ENCODE measurements at regions not wholly inside any gene's neighbourhood (a gene's known extent, or its start where the extent isn't known, plus 50 kb on each side); places are given as distances from the start of the nearest gene placed in this dataset.

DNA sequence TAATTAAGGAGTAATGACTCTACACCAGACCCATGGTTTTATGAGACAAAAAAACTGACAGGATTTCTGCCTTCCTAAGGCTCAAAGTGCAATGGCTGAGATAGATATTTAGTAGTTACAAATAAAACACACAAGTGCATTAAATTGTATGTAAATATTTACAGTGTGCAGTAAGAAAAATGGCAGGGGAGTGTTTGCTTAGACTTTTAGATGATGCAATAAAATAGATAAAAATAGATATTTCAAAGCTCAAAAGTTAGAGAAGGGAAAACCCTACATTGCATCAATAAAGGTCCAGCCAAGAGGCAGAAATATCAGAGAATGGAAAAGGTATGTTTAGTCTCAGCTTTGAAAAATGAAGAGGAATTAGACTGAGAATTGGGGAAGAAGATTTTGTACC, 226.3 kb upstream of the FGGY start:
- TF ChIP-seq, protein P1, sequence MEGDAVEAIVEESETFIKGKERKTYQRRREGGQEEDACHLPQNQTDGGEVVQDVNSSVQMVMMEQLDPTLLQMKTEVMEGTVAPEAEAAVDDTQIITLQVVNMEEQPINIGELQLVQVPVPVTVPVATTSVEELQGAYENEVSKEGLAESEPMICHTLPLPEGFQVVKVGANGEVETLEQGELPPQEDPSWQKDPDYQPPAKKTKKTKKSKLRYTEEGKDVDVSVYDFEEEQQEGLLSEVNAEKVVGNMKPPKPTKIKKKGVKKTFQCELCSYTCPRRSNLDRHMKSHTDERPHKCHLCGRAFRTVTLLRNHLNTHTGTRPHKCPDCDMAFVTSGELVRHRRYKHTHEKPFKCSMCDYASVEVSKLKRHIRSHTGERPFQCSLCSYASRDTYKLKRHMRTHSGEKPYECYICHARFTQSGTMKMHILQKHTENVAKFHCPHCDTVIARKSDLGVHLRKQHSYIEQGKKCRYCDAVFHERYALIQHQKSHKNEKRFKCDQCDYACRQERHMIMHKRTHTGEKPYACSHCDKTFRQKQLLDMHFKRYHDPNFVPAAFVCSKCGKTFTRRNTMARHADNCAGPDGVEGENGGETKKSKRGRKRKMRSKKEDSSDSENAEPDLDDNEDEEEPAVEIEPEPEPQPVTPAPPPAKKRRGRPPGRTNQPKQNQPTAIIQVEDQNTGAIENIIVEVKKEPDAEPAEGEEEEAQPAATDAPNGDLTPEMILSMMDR (IDR thresholded peaks at IDR 0.05; ENCODE audit: low read depth, low read length): no peak
- Histone ChIP-seq H3K9me3 (ENCODE audit: control insufficient read depth, insufficient read depth, low read length) (no peaks in the 10 kb centered on the region), H3K27ac (ENCODE audit: low read depth, low read length) (no peak overlapping the region), H3K4me3 (ENCODE audit: low read depth, low read length) (no peak overlapping the region), H3K27me3 (ENCODE audit: control insufficient read depth, insufficient read depth, low read length) (no peaks in the 10 kb centered on the region)
- DNase-seq (ENCODE audit: low read depth, low spot score): no peak
- ChIA-PET POLR2A (no interaction called here), CTCF (interaction anchor here (1.0 kb wide), 1 partner anchor 628 kb away, joined by 3 read pairs; no protein-coding TSS in a partner anchor)

- no peaks in the 10 kb centered on the region for H3K27me3 ChIP-seq (ENCODE audit: control insufficient read depth, insufficient read depth, low read length)
- TF ChIP-seq, protein P1 (IDR thresholded peaks at IDR 0.05; ENCODE audit: low read depth, low read length): no peak
- no peak overlapping the region for H3K4me3 ChIP-seq (ENCODE audit: low read depth, low read length)
- DNase-seq (ENCODE audit: low read depth, low spot score): no peak
- CTCF ChIA-PET: interaction anchor here (0.6 to 1.0 kb wide), 2 partner anchors 256 to 628 kb away, joined by 3 read pairs; no protein-coding TSS in a partner anchor
- H3K9me3 ChIP-seq (ENCODE audit: control insufficient read depth, insufficient read depth, low read length): no peaks in the 10 kb centered on the region
- H3K27ac ChIP-seq (ENCODE audit: low read depth, low read length): no peak overlapping the region
- POLR2A ChIA-PET: no interaction called here
These were observed 225.6 kb upstream of the FGGY start for GRCh38 chr1:59071289-59071688.

DNA sequence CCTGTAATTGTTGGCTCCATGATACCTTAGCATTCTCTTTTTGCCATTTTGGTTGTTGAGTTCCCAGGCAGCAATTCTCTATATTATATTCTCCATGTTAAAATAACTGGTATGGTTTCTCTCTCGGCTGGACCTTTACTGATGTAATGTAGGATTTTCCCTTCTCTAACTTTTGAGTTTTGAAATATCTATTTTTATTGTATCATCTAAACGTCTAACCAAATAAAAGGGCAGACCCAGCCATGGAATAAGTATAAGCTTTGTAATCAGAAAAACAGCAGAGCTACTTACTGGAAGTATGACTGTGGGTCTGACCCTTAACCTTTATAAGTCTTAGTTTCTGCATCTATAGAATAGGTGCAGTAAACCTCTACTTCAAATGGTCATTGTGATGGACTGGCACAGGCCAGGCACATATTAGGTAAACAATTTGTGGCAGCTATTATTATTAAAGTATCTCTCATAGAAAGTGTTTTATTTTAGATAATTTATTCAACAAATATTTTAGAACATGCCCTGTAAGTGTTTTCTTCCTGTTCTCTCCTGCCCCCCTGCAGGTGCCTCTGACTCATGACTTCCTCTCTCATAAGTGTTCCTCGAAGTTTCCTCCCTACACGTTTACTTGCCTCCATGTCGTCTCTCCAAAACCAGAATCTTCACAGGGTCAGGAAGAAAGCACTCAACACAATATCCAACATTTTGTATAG, 224.9 kb upstream of the FGGY start:
- ChIA-PET POLR2A (no interaction called here), CTCF (no interaction called here)
- no peak overlapping the region for H3K27ac ChIP-seq (ENCODE audit: low read depth, low read length)
- DNase-seq (ENCODE audit: low read depth, low spot score): no peak
- H3K9me3 ChIP-seq (ENCODE audit: control insufficient read depth, insufficient read depth, low read length): no peaks in the 10 kb centered on the region
- H3K27me3 ChIP-seq (ENCODE audit: control insufficient read depth, insufficient read depth, low read length): no peaks in the 10 kb centered on the region
- H3K4me3 ChIP-seq (ENCODE audit: low read depth, low read length): no peak overlapping the region
- TF ChIP-seq, protein P1 (IDR thresholded peaks at IDR 0.05; ENCODE audit: low read depth, low read length): no peak

DNA sequence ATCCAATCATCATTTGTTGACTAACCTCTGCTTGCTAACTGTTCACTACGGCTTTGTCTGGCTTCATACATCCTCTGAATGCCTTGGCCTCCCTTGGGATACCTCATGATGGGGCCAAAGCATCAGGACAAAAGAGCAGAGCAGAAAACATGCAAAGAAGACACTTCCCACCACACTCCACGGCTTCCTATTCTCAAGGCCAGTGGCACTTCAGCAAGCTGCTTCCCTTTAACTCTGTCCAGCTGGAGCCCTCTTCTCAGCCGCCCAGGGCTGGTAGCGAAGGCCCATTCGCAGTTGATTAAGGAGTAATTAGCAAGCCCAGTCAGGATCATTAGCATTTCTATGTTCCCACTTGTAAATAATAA, 224.3 kb upstream of the FGGY start:
- no peak for DNase-seq (ENCODE audit: low read depth, low spot score)
- no peak overlapping the region for H3K27ac ChIP-seq (ENCODE audit: low read depth, low read length)
- ChIA-PET CTCF (no interaction called here), POLR2A (no interaction called here)
- TF ChIP-seq, protein P1 (IDR thresholded peaks at IDR 0.05; ENCODE audit: low read depth, low read length): no peak
- H3K4me3 ChIP-seq (ENCODE audit: low read depth, low read length): no peak overlapping the region
- H3K27me3 ChIP-seq (ENCODE audit: control insufficient read depth, insufficient read depth, low read length): no peaks in the 10 kb centered on the region
- no peaks in the 10 kb centered on the region for H3K9me3 ChIP-seq (ENCODE audit: control insufficient read depth, insufficient read depth, low read length)

GRCh38 chr1:59074598-59074997, 222.3 kb upstream of the FGGY start:
- ChIA-PET POLR2A (no interaction called here), CTCF (no interaction called here)
- TF ChIP-seq, protein P1 (IDR thresholded peaks at IDR 0.05; ENCODE audit: low read depth, low read length): no peak
- Histone ChIP-seq H3K4me3 (ENCODE audit: low read depth, low read length) (no peak overlapping the region), H3K27ac (ENCODE audit: low read depth, low read length) (no peak overlapping the region), H3K9me3 (ENCODE audit: control insufficient read depth, insufficient read depth, low read length) (no peaks in the 10 kb centered on the region), H3K27me3 (ENCODE audit: control insufficient read depth, insufficient read depth, low read length) (no peaks in the 10 kb centered on the region)
- no peak for DNase-seq (ENCODE audit: low read depth, low spot score)

All from AG04450 (cell line).